AG04450 (cell line): ENCODE measurements at regions not wholly inside any gene's neighbourhood (a gene's known extent, or its start where the extent isn't known, plus 50 kb on each side); places are given as distances from the start of the nearest gene placed in this dataset.

Source experiments
- CTCF ChIA-PET: fragments of 300-600, 350-600 bp; formaldehyde crosslinking; extraction: SDS; loops from one replicate; lab custom pipeline; 2022; ENCODE audit warnings: antibody characterized with exemption, inconsistent platforms; lab: Charles Lee
- POLR2A ChIA-PET: fragments of 350-600 bp; formaldehyde crosslinking; extraction: SDS; loops from one replicate; lab custom pipeline; 2021; ENCODE audit warnings: antibody characterized with exemption, inconsistent platforms; lab: Yijun Ruan, JAX
- DNase-seq: peaks from one replicate; pipeline ENCODE4 v3.0.0-alpha.2; 2011; ENCODE audit warnings: low read depth, low spot score
- H3K27ac ChIP-seq: one replicate; pipeline ENCODE4 v1.5.1; 2012; ENCODE audit warnings: low read depth, low read length, control low read depth
- H3K27me3 ChIP-seq: one replicate; pipeline ENCODE4 v1.6.0; 2012; ENCODE audit warnings: low read length; ENCODE audit not compliant: control insufficient read depth, insufficient read depth
- H3K4me3 ChIP-seq: 2 replicates; pipeline ENCODE4 v1.5.1; 2011; ENCODE audit warnings: mild to moderate bottlenecking, low read depth, low read length, control low read depth
- H3K9me3 ChIP-seq: 2 replicates; pipeline ENCODE4 v1.5.1; 2012; ENCODE audit warnings: low read length; ENCODE audit not compliant: control insufficient read depth, insufficient read depth
- CTCF ChIP-seq: IDR thresholded peaks from 2 replicates; pipeline ENCODE4 v1.5.1; 2011; ENCODE audit warnings: low read depth, low read length, control low read depth, inconsistent platforms

- no peaks in the 10 kb centered on the region for H3K27me3 ChIP-seq
- CTCF ChIA-PET, result no interaction called here
- no peak for TF ChIP-seq CTCF
- no peaks in the 10 kb centered on the region; the same call in 1 of the 2 replicates for H3K9me3 ChIP-seq
- no peak for DNase-seq
- POLR2A ChIA-PET, result no interaction called here
- no peak overlapping the region for H3K27ac ChIP-seq
- no peak overlapping the region for H3K4me3 ChIP-seq
Measured at GRCh38 chr10:2964632-2965296, 102.6 kb upstream of the PFKP start.

- no peak overlapping the region for H3K27ac ChIP-seq
- no peak overlapping the region for H3K4me3 ChIP-seq
- CTCF ChIA-PET, result no interaction called here
- POLR2A ChIA-PET, result no interaction called here
- no peaks in the 10 kb centered on the region for H3K27me3 ChIP-seq
- DNase-seq, result no peak
- H3K9me3 ChIP-seq, result no peaks in the 10 kb centered on the region; the same call in 1 of the 2 replicates
- no peak for TF ChIP-seq CTCF
Measured at GRCh38 chr10:2963889-2964631, 103.3 kb upstream of the PFKP start.

- Histone ChIP-seq H3K9me3 (no peaks in the 10 kb centered on the region; the same call in 1 of the 2 replicates), H3K4me3 (no peak overlapping the region), H3K27me3 (no peaks in the 10 kb centered on the region), H3K27ac (no peak overlapping the region)
- TF ChIP-seq CTCF, result no peak
- ChIA-PET POLR2A (no interaction called here), CTCF (no interaction called here)
- no peak for DNase-seq
Measured at GRCh38 chr10:2962194-2962593, 105.2 kb upstream of the PFKP start.

- DNase-seq, result no peak
- H3K9me3 ChIP-seq, result no peaks in the 10 kb centered on the region; the same call in 1 of the 2 replicates
- no peak overlapping the region for H3K4me3 ChIP-seq
- ChIA-PET CTCF (interaction anchor here (0.6 kb wide), 1 partner anchor 18 kb away, joined by 5 read pairs; no protein-coding TSS in a partner anchor), POLR2A (no interaction called here)
- no peak overlapping the region for H3K27ac ChIP-seq
- peaks cover 2% of the 10 kb centered on the region for H3K27me3 ChIP-seq
- no peak for TF ChIP-seq CTCF
Measured at GRCh38 chr10:2958659-2959058, 108.7 kb upstream of the PFKP start.

- no peaks in the 10 kb centered on the region; the same call in 1 of the 2 replicates for H3K9me3 ChIP-seq
- H3K27ac ChIP-seq, result no peak overlapping the region
- ChIA-PET CTCF (interaction anchor here (0.9 to 1.2 kb wide), 3 partner anchors 11 to 30 kb away, joined by 3 to 7 read pairs (median 4); no protein-coding TSS in a partner anchor), POLR2A (no interaction called here)
- peaks cover 2% of the 10 kb centered on the region for H3K27me3 ChIP-seq
- TF ChIP-seq CTCF, result no peak
- H3K4me3 ChIP-seq, result no peak overlapping the region
- DNase-seq, result no peak
Measured at GRCh38 chr10:2957785-2958184, 109.6 kb upstream of the PFKP start.
